D721Med (cell line): ENCODE measurements at regions not wholly inside any gene's neighbourhood (a gene's known extent, or its start where the extent isn't known, plus 50 kb on each side); places are given as distances from the start of the nearest gene placed in this dataset.

ENCODE experiments used
- DNase-seq: peaks from one replicate; pipeline ENCODE4 v3.0.0; 2011; ENCODE audit warnings: low spot score; ENCODE audit not compliant: insufficient read length
- FAIRE-seq: peaks from 2 replicates; lab custom pipeline; 2011; peaks lifted over from hg19 to GRCh38; lab: Jason Lieb, UNC
- CTCF ChIP-seq: IDR thresholded peaks from 2 replicates; pipeline ENCODE4 v1.5.1; 2012; ENCODE audit warnings: mild to moderate bottlenecking, control low read depth; ENCODE audit not compliant: insufficient read depth; ENCODE audit errors: missing control alignments

GRCh38 chr10:90167174-90168064 lies 466.0 kb downstream of the KIF20B start:
- FAIRE-seq: no peak
- no peak for DNase-seq
- TF ChIP-seq CTCF: no peak

GRCh38 chr10:90168244-90168643 lies 466.9 kb downstream of the KIF20B start:
- DNase-seq (no peak), FAIRE-seq (no peak)
- no peak for TF ChIP-seq CTCF

- DNase-seq: no peak
- no peak for FAIRE-seq
- TF ChIP-seq CTCF: no peak
These were observed 469.8 kb downstream of the KIF20B start for GRCh38 chr10:90171014-90171722.

- no peak for TF ChIP-seq CTCF
- DNase-seq (no peak), FAIRE-seq (no peak)
These were observed 473.1 kb downstream of the KIF20B start for GRCh38 chr10:90174531-90174930.

- DNase-seq: no peak
- no peak for FAIRE-seq
These were observed 473.8 kb downstream of the KIF20B start for GRCh38 chr10:90175161-90175681.

GRCh38 chr10:90179696-90180407 lies 478.5 kb downstream of the KIF20B start:
- DNase-seq (no peak), FAIRE-seq (no peak)
- TF ChIP-seq CTCF: no peak

More at GRCh38 chr10:90175161-90175681, 473.8 kb downstream of the KIF20B start:
- TF ChIP-seq CTCF: no peak
